ENCODE measurements at regions not wholly inside any gene's neighbourhood (a gene's known extent, or its start where the extent isn't known, plus 50 kb on each side); places are given as distances from the start of the nearest gene placed in this dataset.

DNA sequence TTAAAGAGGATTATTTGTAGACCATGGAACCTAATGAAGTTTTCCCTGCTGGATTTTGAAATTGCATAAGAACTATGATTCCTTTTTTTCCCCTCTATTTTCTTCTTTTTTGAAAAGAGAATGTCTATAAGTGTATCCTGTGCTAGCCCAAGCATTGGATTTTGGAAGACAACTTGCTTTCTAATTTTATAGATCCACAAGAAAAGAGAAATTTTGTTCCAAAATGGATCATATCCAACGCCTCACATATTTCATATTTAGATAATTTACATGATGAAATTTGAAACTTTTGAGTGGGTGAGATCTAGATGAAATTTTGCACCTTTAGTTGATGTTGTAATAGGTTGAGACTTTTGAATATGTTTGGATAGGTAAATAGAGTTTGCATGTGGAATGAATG lies 978.7 kb downstream of the MRPL39 start:
- no peak overlapping the region for H3K27ac ChIP-seq
- no peak for ATAC-seq
- TF ChIP-seq, protein P1, sequence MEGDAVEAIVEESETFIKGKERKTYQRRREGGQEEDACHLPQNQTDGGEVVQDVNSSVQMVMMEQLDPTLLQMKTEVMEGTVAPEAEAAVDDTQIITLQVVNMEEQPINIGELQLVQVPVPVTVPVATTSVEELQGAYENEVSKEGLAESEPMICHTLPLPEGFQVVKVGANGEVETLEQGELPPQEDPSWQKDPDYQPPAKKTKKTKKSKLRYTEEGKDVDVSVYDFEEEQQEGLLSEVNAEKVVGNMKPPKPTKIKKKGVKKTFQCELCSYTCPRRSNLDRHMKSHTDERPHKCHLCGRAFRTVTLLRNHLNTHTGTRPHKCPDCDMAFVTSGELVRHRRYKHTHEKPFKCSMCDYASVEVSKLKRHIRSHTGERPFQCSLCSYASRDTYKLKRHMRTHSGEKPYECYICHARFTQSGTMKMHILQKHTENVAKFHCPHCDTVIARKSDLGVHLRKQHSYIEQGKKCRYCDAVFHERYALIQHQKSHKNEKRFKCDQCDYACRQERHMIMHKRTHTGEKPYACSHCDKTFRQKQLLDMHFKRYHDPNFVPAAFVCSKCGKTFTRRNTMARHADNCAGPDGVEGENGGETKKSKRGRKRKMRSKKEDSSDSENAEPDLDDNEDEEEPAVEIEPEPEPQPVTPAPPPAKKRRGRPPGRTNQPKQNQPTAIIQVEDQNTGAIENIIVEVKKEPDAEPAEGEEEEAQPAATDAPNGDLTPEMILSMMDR (IDR thresholded peaks at IDR 0.05) = no peak
- H3K36me3 ChIP-seq = no peaks in the 10 kb centered on the region
- intact Hi-C loops (cut with DNase I) = no loop called here
- no peak for DNase-seq
- H3K4me3 ChIP-seq = no peak overlapping the region
- no peaks in the 10 kb centered on the region for H3K4me1 ChIP-seq
- H3K27me3 ChIP-seq (ENCODE audit: low read depth) = no peaks in the 10 kb centered on the region
- H3K9me3 ChIP-seq = no peaks in the 10 kb centered on the region

DNA sequence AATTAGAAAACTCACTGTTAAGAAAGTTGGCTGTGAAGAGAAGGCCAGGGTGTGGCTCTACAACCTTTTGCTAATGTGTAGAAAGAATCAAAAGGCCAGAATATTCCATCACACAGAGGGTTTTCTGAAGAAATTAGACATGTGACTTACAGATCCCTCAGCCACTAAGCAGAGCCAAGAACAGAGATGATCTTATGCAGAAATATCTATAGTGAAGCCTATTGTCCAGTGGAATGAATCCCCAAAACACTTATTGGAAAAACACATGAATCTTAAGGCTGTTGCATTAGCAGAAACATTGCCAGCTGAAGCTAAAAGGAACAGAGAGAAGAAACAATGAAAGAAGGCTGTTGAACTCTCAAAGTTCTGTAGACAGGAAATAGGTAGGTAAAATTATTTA lies 979.2 kb downstream of the MRPL39 start:
- DNase-seq = no peak
- no peaks in the 10 kb centered on the region for H3K9me3 ChIP-seq
- H3K36me3 ChIP-seq = no peaks in the 10 kb centered on the region
- no peaks in the 10 kb centered on the region for H3K27me3 ChIP-seq (ENCODE audit: low read depth)
- ATAC-seq = no peak
- no peaks in the 10 kb centered on the region for H3K4me1 ChIP-seq
- no peak overlapping the region for H3K27ac ChIP-seq
- TF ChIP-seq, protein P1 (IDR thresholded peaks at IDR 0.05) = no peak
- intact Hi-C loops (cut with DNase I) = no loop called here
- no peak overlapping the region for H3K4me3 ChIP-seq

DNA sequence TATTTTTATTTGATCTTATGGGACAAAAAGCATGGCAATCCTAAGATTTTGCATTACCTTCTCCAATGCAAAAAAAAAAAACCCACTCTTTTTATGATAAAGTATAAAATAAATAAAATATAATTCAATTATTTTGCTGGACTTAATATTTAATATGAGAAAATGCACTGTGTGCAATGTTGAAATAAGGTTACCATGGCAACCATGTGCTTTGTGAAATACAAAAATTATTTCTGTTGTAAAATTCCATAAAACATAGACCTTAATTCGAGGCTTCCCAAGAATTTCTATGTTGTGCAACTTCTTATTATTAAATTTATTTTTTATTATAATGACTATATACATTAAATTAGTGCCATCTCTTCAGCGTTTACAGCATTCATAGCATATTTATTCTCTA lies 989.5 kb downstream of the MRPL39 start:
- no peaks in the 10 kb centered on the region for H3K36me3 ChIP-seq
- ATAC-seq (no peak), DNase-seq (no peak)
- no peak overlapping the region for H3K4me3 ChIP-seq
- H3K9me3 ChIP-seq = no peaks in the 10 kb centered on the region
- no peak overlapping the region for H3K27ac ChIP-seq
- H3K4me1 ChIP-seq = no peaks in the 10 kb centered on the region
- TF ChIP-seq, protein P1 (IDR thresholded peaks at IDR 0.05) = no peak
- no peaks in the 10 kb centered on the region for H3K27me3 ChIP-seq (ENCODE audit: low read depth)
- intact Hi-C loops (cut with DNase I) = no loop called here

DNA sequence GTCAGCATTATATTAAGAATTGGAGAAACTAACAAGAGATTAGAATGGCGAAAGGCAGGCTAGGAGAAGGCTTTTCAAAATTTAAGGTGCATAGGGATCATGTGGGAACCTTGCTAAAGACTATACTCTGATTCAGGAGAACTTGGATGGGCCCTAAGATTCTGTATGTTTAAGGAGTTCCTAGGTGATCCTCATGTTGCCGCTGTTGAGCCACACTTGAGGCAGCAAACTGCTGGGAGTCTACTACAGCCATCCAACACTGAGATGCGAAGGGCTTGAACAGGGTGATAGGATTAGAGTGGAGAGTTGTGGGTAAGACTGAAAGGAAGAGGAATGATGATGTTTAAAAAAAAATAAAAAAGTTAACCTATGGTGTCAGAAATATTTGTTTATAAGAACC lies 1013.2 kb downstream of the MRPL39 start:
- intact Hi-C loops (cut with DNase I) = no loop called here
- TF ChIP-seq, protein P1 (IDR thresholded peaks at IDR 0.05) = no peak
- no peaks in the 10 kb centered on the region for H3K27me3 ChIP-seq (ENCODE audit: low read depth)
- no peaks in the 10 kb centered on the region for H3K4me1 ChIP-seq
- H3K36me3 ChIP-seq = no peaks in the 10 kb centered on the region
- no peak for DNase-seq
- no peak for ATAC-seq
- no peaks in the 10 kb centered on the region for H3K9me3 ChIP-seq
- no peak overlapping the region for H3K4me3 ChIP-seq
- no peak overlapping the region for H3K27ac ChIP-seq

DNA sequence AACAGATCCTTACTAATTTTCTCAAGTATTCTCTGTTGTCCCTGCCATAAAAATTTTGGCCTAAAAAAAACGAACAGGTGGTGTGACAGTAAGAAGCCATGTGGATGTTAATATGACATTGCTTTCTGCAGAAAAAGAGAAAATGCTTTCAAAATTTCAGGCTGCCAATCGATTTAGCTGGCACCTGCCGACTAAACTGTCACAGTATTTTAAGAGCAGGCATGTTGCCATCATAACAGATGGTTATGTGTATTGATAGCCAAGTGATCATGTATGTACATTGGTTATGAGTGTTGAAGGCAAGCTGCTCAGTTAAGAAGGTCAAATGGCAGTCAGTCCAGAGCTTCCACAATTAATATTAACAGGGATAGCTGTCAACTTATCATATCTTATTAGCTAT lies 1017.0 kb downstream of the MRPL39 start:
- H3K9me3 ChIP-seq = no peaks in the 10 kb centered on the region
- no peak overlapping the region for H3K4me3 ChIP-seq
- intact Hi-C loops (cut with DNase I) = no loop called here
- TF ChIP-seq, protein P1 (IDR thresholded peaks at IDR 0.05) = no peak
- no peaks in the 10 kb centered on the region for H3K27me3 ChIP-seq (ENCODE audit: low read depth)
- no peak overlapping the region for H3K27ac ChIP-seq
- no peak for ATAC-seq
- H3K4me1 ChIP-seq = no peaks in the 10 kb centered on the region
- no peaks in the 10 kb centered on the region for H3K36me3 ChIP-seq
- no peak for DNase-seq

DNA sequence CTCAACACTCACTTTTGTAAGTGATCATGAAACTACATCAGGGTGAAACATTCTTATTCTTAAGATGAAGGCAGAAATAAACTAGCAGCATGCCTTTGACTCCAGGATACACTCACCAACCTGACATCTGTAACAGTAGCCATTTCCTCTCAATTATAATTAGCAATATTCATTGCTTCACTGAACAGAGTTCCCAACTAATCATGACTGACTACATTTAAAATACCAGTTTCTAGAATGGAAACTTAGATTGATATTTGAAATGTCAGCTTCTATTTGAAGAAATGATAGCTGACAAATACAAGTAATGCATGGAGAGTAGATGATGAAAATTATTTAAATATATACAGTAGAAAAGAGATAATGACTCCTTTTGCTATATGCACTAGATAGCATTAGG lies 1023.8 kb downstream of the MRPL39 start:
- Histone ChIP-seq H3K4me3 (no peak overlapping the region), H3K9me3 (no peaks in the 10 kb centered on the region), H3K27ac (no peak overlapping the region), H3K36me3 (no peaks in the 10 kb centered on the region), H3K27me3 (ENCODE audit: low read depth) (no peaks in the 10 kb centered on the region), H3K4me1 (no peaks in the 10 kb centered on the region)
- TF ChIP-seq, protein P1 (IDR thresholded peaks at IDR 0.05) = no peak
- DNase-seq (no peak), ATAC-seq (no peak)
- intact Hi-C loops (cut with DNase I) = no loop called here
